Activated gamma-delta T cell treated with anti-CD3 and anti-CD28 coated beads, Interleukin-2, amount 50 U/mL, for 16 hours (primary cell): ENCODE measurements at regions not wholly inside any gene's neighbourhood (a gene's known extent, or its start where the extent isn't known, plus 50 kb on each side); places are given as distances from the start of the nearest gene placed in this dataset.
"Not testable (repeated sequence)": the region's sequence is repeated elsewhere in the genome, so short reads cannot be mapped to it uniquely, and the experiment has no call there.

ENCODE experiments used
- DNase-seq: peaks from one replicate; pipeline ENCODE4 v3.0.0-alpha.2; 2020; ENCODE audit warnings: low read depth

GRCh38 chr20:26373066-26373465 lies 676.4 kb upstream of the ZNF337 start:
- DNase-seq: not testable (repeated sequence)

DNA sequence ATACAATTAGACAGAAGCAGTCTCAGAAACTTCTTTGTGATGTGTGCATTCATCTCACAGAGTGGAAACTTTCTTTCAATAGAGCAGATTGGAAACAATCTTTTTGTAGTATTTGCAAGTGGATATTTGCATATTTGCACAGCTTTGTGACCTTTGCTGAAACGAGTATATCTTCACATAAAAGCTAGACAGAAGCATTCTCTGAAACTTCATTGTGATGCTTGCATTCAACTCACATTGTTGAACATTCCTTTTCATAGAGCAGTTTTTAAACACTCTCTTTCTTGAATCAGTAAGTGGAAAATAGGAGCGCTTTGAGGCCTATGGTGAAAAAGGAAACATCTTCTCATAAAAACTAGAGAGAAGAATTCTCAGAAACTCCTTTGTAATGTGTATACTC lies 657.9 kb upstream of the ZNF337 start:
- no peak for DNase-seq

DNA sequence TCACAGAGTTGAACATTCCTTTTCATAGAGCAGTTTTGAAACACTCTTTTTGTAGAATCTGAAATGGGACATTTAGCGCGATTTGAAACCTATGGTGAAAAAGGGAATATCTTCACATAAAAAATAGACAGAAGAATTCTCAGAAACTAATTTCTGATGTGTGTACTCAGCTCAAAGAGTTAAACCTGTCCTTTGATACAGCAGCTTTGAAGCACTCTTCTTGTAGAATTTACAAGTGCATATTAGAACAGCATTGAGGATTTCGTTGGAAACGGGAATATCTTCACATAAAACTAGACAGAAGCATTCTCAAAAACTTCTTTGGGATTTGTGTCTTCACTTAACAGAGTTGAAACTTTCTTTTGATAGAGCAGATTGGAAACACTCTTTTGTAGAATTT lies 650.7 kb upstream of the ZNF337 start:
- DNase-seq: no peak

DNA sequence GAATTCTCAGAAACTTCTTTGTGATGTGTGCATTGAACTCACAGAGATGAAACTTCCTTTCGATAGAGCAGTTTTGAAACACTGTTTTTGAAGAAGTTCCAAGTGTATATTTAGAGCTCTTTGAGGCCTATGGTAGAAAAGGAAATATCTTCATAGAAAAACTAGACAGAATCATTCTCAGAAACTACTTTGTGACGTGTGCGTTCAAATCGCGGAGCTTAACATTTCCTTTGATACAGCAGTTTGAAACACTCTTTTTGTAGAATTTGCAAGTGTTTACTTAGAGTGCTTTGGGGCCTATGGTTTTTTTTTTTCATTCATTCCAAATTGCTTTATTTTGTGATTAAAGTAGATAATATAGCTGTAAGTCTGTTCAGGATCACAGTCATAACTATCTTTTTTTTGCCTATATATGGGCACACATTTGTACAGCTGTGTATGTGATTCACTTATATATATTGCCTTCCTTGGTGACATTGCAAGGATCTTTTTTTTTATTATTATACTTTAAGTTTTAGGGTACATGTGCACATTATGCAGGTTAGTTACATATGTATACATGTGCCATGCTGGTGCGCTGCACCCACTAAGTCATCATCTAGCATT lies 643.9 kb upstream of the ZNF337 start:
- not testable (repeated sequence) for DNase-seq

DNA sequence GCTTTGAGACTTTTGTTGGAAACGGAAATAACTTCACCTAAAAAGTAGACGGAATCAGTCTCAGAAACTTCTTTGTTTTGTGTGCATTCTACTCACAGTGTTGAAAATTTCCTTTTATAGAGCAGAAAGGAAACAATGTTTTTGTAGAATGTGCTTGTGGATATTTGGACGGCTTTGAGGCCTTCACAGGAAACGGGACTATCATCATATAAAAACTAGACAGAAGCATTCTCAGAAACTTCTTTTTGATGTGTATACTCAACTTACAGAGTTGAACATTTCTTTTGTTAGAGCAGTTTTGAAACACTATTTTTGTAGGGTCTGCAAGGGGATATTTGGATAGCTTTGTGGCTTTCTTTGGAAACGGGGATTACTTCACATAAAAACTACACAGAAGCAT lies 627.5 kb upstream of the ZNF337 start:
- no peak for DNase-seq

- DNase-seq: no peak
Measured at GRCh38 chr20:26315054-26315453, 618.4 kb upstream of the ZNF337 start.

DNA sequence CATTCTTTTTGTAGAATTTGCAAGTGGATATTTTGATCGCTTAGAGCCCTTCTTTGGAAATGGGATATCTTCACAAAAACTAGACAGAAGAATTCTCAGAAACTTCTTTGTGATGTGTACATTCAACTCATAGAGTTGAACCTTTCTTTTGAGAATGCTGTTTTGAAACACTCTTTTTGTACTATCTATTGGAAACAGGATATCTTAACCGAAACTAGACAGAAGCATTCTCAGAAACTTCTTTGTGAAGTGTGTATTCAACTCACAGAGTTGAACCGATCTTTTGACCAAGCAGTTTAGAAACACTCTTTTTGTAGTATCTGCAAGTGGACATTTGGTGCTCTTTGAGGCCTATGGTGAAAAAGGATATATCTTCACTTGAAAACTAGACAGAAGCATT lies 613.1 kb upstream of the ZNF337 start:
- not testable (repeated sequence) for DNase-seq

DNA sequence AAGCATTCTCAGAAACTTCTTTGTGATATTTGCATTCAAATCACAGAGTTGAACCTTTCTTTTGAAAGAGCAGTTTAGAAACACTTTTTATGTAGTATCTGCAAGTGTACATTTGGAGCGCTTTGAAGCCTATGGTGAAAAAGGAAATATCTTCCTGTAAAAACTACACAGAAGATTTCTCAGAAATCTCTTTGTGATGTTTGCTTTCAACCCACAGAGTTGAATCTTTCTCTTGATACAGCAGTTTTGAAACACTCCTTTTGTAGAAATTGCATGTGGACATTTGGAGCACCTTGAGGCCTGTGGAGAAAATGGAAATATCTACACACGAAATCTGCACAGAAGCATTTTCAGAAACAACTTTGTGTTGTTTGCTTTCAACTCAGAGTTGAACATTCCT lies 612.3 kb upstream of the ZNF337 start:
- DNase-seq: no peak

- no peak for DNase-seq
Measured at GRCh38 chr20:26295006-26295405, 598.4 kb upstream of the ZNF337 start.

DNA sequence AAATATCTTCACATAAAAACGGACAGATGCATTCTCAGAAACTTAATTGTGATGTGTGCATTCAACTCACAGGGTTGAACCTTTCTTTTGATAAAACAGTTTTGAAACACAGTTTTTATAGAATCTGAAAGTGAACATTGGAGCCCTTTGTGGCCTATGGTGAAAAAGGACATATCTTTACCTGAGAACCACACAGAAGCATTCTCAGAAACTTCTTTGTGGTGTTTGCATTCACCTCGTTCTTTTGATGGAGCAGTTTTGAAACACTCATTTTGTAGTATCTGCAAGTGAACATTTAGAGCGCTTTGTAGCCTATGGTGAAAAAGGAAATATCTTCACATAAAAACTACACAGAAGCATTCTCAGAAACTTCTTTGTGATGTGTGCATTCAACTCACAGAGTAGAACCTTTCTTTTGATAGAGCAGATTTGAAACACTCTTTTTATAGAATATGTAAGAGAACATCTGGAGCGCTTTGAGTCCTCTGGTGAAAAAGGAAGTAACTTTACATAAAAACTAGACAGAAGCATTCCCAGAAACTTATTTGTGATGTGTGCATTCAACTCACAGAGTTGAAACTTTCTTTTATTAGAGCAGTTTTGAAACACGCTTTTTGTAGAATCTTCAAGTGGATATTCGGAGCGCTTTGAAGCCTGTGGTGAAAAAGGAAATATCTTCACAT lies 591.9 kb upstream of the ZNF337 start:
- not testable (repeated sequence) for DNase-seq

GRCh38 chr20:26279238-26279637 lies 582.6 kb upstream of the ZNF337 start:
- no peak for DNase-seq

GRCh38 chr20:26277339-26277738 lies 580.7 kb upstream of the ZNF337 start:
- no peak for DNase-seq

- no peak for DNase-seq
Measured at GRCh38 chr20:26276554-26277210, 580.0 kb upstream of the ZNF337 start.

DNA sequence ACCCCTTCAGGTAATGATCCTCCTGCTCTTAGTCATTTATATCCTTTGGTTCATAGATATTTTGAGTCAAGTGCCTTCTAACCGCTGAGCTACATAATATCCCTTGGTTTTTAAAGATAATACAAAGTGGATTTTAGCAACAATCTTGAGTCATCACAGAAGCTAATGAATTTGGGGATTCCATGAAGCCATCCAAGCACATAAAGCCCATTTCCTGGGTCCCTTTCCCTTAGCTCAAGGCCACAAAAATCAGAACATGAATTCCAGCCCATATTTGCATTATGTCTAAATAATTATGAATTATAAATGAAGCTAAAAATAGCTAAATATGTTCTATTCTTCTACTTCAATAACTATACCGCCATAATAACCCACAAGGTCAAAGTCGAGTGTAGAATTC lies 572.1 kb upstream of the ZNF337 start:
- DNase-seq: not testable (repeated sequence)

DNA sequence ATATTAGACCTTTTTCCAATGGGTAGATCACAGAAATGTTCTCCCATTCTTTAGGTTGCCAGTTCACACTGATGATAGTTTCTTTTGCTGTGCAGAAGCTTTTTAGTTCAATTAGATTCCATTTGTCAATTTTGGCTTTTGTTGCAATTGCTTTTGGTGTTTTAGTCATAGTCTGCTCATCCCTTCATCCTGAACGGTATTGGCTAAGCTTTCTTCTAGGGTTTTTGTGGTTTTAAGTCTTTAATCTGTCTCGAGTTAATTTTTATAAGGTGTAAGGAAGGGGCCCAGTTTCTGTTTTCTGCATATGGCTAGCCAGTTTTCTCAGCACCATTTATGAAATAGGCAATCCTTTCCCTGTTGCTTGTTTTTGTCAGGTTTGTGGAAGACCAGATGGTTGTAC lies 564.3 kb upstream of the ZNF337 start:
- not testable (repeated sequence) for DNase-seq

GRCh38 chr20:26252311-26252975 lies 555.8 kb upstream of the ZNF337 start:
- DNase-seq: not testable (repeated sequence)

DNA sequence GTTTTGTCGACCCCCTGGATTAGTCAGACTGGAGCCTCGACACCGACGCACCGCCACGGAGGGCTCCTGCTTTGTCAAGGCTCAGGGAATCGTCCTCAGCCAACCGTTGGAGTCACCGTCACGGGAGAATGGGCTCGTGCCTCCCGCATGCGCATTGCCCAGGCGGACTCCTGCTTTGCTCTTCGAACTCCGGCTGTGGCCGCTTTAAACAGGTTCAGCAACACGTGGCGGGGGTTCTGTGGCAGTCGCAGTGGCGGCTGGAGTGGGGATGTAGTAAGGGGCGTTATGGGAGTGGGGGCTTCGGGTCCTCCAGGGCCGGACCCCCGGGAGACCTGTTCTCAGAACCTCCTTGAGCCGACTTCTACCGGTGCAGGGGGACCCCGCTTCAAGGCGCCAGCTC lies 554.7 kb upstream of the ZNF337 start:
- DNase-seq: not testable (repeated sequence)

DNA sequence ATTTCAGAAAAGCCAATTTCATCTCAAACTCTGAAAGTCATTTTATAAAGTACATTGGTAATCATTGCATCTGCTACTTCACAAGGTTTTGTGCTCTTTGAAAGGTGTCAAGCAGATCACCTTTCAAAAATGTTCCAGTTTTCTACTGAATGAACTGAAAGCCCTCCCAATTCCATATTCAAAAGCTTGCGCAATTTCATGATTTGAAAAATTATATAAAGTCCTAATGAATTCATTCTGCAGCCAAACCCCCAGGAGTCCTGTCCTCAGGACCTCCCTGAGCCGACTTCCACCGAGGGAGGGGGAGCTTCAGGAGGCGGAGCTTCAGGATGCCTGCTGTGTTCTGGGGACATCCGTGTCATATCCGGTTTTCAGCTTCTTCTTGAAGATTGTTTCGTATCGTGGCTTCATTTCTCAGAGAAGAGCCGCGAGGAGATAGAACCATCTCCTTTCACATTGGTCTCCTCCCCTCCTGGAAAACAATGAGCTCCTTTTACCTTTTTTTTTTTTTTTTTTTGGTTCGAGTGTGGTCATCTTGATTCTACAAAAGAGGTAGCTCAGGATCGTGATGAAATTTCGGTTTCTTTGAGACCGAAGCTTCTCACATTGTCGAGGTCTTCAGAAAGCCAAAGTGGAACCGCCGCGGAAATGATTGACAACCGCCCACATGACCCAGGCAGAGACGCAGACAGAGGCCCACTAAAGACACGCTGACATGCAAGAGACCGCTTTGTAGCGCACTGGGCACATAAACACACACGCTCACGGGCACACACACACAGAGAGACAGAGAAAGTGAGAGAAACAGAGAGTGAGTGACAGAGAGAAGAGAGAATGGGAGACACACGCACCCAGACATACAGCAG lies 553.8 kb upstream of the ZNF337 start:
- DNase-seq: not testable (repeated sequence)

- no peak for DNase-seq
Measured at GRCh38 chr20:26243731-26244130, 547.1 kb upstream of the ZNF337 start.

DNA sequence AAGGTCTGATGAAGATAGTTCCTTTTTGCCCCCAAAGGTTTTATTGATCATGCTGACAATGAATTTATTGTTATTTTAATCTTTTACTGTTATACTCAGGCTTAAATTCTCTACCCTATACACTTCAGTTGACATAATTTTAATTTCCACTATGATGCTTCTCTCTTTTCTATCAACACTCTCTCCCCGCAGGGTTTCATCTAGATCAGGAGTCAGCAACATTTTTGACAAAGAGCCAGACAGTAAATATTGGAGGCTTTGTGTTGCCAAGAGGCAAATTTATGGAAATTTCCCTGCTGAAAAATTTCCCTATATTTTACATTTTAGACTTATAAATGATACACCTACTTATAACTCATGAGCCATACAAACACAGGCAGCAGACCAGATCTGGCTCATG lies 524.0 kb upstream of the ZNF337 start:
- not testable (repeated sequence) for DNase-seq

- not testable (repeated sequence) for DNase-seq
Measured at GRCh38 chr20:26219546-26219945, 522.9 kb upstream of the ZNF337 start.

DNA sequence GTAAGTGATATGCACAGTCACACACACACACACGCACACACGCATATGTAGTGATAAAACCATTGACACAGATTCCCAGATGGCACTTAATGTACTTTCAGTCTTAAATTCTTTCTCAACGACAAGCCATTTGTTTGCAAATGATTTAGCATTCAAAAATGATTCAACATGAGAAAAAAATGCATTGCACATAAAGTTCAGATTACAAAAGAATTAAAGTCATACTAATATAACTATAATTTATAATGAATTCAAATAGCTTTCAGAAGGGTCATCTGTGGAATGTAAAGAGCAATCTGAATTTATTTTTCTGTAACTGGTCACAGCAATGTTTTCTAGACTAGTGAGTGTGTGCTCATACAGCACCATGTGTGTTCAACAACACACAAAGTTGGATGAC lies 521.6 kb upstream of the ZNF337 start:
- DNase-seq: no peak
